Tibial artery (tissue), 4 donors: ENCODE measurements at regions not wholly inside any gene's neighbourhood (a gene's known extent, or its start where the extent isn't known, plus 50 kb on each side); places are given as distances from the start of the nearest gene placed in this dataset.

ENCODE experiments used
- DNase-seq, 2 donors: peaks; one replicate each; pipeline ENCODE4 v3.0.0-alpha.2; 2019
- H3K27ac ChIP-seq, 2 donors: fragments of 200-600 bp; sonication (generic) in 1 of 2; 1 replicate in 1 of 2; 2 replicates in 1 of 2; pipeline ENCODE4 v1.5.1; 2018 to 2019; ENCODE audit warnings: mild to moderate bottlenecking in 1 of 2
- H3K27me3 ChIP-seq, 2 donors: fragments of 200-600 bp; sonication (generic) in 1 of 2; one replicate each; pipeline versions ENCODE4 v1.5.1 to v1.6.0; 2016 to 2019
- H3K36me3 ChIP-seq, 3 donors: fragments of 200-600 bp; sonication (generic) in 2 of 3; one replicate each; pipeline ENCODE4 v1.5.1; 2016 to 2019; ENCODE audit warnings: mild to moderate bottlenecking in 2 of 3
- H3K4me1 ChIP-seq, 4 donors: fragments of 200-600 bp; sonication (generic) in 2 of 4; 1 replicate in 3 of 4; 2 replicates in 1 of 4; pipeline ENCODE4 v1.5.1; 2016 to 2019
- H3K4me3 ChIP-seq, 2 donors: fragments of 200-600 bp; sonication (generic) in 1 of 2; 1 replicate in 1 of 2; 2 replicates in 1 of 2; pipeline ENCODE4 v1.5.1; 2018 to 2019; ENCODE audit warnings: mild to moderate bottlenecking in 2 of 2
- H3K9me3 ChIP-seq, 3 donors: fragments of 200-600 bp; sonication (generic) in 1 of 3; one replicate each; pipeline ENCODE4 v1.5.1; 2016 to 2019
- intact Hi-C: fragments of 100-400 bp; cut with DNase I; formaldehyde crosslinking; loops from one replicate; pipeline ENCODE4 v1.15.0; 2023; ENCODE audit warnings: low total_unique reads
- TF ChIP-seq, protein P1 (sequence below), 2 experiments: fragments of 200-600 bp in 1 of 2; fragments of 450-650 bp in 1 of 2; IDR thresholded peaks; one replicate each; pipeline ENCODE4 v1.5.1; 2017 to 2019; ENCODE audit warnings: antibody characterized with exemption in 2 of 2, mild to moderate bottlenecking in 1 of 2, moderate library complexity in 1 of 2

DNA sequence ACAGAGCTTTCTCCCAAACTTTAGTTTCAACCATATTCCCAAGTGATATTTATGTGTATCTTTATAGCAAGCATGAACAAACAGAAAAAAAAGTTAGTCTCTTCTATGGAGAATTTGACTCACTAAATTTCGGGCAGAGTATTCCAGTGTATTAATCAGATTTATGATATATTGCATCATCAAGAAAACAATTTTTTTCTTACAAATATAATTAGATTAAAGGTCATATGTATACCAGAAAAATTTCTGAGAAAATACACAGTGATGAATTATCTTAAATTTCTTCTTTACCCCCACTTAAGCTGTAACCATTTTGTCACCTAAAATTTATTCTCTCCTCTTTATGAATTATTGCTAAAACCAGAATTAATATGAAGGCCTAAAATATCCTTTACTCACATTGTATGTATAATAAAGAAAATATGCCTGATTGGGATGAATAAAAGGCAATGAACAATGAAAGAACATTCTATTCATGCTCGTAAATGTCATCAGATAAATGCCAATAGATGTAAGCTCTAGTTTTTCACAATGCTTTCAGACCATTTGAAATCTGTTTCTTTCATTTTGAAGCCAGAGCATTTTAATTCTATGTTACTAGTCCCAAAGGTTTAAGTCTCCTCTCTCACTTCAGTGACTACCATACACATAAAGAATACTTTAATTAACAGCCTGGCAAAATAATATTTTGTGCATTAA is 192.1 kb downstream of the HGF start:
- no peaks in the 10 kb centered on the region for H3K27me3 ChIP-seq
- no peaks in the 10 kb centered on the region for H3K36me3 ChIP-seq
- no peak overlapping the region for H3K4me3 ChIP-seq
- no peak for DNase-seq
- intact Hi-C loops: no loop called here
- no peaks in the 10 kb centered on the region for H3K9me3 ChIP-seq
- H3K4me1 ChIP-seq: no peaks in the 10 kb centered on the region
- TF ChIP-seq, protein P1, sequence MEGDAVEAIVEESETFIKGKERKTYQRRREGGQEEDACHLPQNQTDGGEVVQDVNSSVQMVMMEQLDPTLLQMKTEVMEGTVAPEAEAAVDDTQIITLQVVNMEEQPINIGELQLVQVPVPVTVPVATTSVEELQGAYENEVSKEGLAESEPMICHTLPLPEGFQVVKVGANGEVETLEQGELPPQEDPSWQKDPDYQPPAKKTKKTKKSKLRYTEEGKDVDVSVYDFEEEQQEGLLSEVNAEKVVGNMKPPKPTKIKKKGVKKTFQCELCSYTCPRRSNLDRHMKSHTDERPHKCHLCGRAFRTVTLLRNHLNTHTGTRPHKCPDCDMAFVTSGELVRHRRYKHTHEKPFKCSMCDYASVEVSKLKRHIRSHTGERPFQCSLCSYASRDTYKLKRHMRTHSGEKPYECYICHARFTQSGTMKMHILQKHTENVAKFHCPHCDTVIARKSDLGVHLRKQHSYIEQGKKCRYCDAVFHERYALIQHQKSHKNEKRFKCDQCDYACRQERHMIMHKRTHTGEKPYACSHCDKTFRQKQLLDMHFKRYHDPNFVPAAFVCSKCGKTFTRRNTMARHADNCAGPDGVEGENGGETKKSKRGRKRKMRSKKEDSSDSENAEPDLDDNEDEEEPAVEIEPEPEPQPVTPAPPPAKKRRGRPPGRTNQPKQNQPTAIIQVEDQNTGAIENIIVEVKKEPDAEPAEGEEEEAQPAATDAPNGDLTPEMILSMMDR (IDR thresholded peaks at IDR 0.05): no peak
- H3K27ac ChIP-seq: no peak overlapping the region

DNA sequence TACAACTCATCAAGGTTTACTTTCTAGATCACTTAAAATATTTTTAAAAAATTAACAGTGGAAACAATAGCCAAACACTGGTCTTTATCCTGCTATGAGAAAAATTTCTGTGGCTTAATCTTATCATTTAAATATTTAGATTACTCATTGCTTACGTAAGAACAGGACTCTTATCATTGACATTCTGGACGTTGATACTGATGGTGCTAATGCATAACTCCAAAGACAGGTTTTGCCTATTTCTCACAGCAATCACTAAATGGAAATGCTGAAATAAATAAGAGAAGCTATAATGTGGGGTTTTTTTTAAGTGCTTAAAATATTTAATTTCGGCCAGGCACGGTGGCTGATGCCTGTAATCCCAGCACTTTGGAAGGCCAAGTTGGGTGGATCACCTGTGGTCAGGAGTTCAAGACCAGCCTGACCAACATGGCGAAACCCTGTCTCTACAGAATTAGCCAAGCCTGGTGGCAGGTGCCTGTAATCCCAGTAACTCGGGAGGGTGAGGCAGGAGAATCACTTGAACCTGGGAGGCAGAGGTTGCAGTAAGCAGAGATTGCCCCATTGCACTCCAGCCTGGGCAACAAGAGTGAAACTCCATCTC is 195.0 kb downstream of the HGF start:
- intact Hi-C loops: no loop called here

DNA sequence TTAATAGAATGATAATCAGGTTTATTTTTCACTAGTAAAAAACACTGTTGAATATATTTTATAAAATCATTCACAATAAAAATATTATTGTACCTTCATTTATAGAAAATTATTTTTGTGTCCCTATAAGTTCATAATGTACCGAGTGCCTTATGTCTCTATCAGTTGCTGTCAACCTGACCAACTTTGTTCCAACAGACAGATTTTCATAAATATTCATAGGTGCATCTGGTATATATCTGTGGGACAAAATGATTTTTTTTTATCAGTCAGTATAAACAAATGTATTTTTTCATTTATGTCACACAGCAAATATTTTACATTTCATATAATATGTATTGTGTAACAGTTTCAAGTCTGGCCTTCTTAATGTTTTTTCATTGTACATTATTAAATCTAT is 195.9 kb downstream of the HGF start:
- intact Hi-C loops: no loop called here
- Histone ChIP-seq H3K9me3 (no peaks in the 10 kb centered on the region), H3K27ac (no peak overlapping the region), H3K36me3 (no peaks in the 10 kb centered on the region), H3K4me3 (no peak overlapping the region), H3K4me1 (no peaks in the 10 kb centered on the region), H3K27me3 (no peaks in the 10 kb centered on the region)
- TF ChIP-seq, protein P1 (IDR thresholded peaks at IDR 0.05): no peak
- DNase-seq: no peak

More for the DNA sequence above, 195.0 kb downstream of the HGF start:
- DNase-seq: no peak
- no peaks in the 10 kb centered on the region for H3K9me3 ChIP-seq
- H3K27ac ChIP-seq: no peak overlapping the region
- no peak overlapping the region for H3K4me3 ChIP-seq
- TF ChIP-seq, protein P1 (IDR thresholded peaks at IDR 0.05): no peak
- no peaks in the 10 kb centered on the region for H3K27me3 ChIP-seq
- H3K4me1 ChIP-seq: no peaks in the 10 kb centered on the region
- H3K36me3 ChIP-seq: no peaks in the 10 kb centered on the region

DNA sequence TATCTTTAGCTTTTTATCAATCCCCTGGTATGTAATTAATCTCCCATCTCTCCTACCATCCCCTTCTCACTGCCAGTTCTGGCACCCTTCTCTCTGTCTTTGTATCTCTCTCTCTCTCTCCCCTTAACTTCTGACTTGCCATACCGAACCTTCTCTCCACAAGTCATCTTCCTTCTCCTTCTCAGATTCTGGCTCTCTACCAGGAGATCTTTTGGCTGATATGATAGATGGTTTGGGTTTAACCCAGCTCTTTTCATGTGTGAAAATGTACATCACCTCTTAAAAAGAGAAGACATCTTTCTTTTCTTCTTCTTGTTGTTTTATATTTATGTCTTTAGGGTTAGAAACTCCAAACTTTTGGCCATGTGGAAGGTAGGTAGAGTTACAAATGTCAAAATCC is 196.7 kb downstream of the HGF start:
- DNase-seq: no peak
- Histone ChIP-seq H3K4me3 (no peak overlapping the region), H3K27ac (no peak overlapping the region), H3K4me1 (no peaks in the 10 kb centered on the region), H3K9me3 (no peaks in the 10 kb centered on the region), H3K27me3 (no peaks in the 10 kb centered on the region), H3K36me3 (no peaks in the 10 kb centered on the region)
- intact Hi-C loops: no loop called here
- TF ChIP-seq, protein P1 (IDR thresholded peaks at IDR 0.05): no peak

DNA sequence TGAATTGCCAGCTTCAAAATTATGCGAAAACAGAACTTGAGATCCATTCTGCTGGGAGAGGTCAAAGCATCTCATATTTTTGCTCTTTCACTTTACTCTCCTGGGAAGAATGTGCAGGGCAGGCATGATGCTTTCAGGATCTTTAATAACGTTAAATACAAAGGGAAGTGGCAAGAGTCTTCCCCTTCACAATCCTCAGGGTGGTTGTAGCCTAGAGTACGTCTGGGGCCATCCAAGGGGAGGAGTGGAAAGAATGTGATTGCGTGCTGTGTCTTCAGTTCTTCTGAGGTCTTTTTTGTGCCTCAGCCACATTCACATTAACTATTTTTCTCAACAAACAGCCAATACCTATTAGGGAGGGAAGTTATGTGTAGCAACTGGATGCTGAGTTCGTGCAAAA is 207.3 kb downstream of the HGF start:
- H3K4me3 ChIP-seq: no peak overlapping the region
- H3K27me3 ChIP-seq: no peaks in the 10 kb centered on the region
- H3K4me1 ChIP-seq: no peaks in the 10 kb centered on the region
- no peaks in the 10 kb centered on the region for H3K9me3 ChIP-seq
- DNase-seq: no peak
- TF ChIP-seq, protein P1 (IDR thresholded peaks at IDR 0.05): no peak
- intact Hi-C loops: no loop called here
- no peaks in the 10 kb centered on the region for H3K36me3 ChIP-seq
- no peak overlapping the region for H3K27ac ChIP-seq
